H1 (cell line): ENCODE measurements at regions not wholly inside any gene's neighbourhood (a gene's known extent, or its start where the extent isn't known, plus 50 kb on each side); places are given as distances from the start of the nearest gene placed in this dataset.

ENCODE experiments used
- HDAC2 ChIP-seq, 2 experiments: fragments of 300-600 bp in 1 of 2; sonication (generic) in 1 of 2; IDR thresholded peaks; 2 replicates each; pipeline ENCODE4 v1.6.1; 2011 to 2012; ENCODE audit warnings: low read depth in 2 of 2, low read length in 2 of 2, mild to moderate bottlenecking in 2 of 2, moderate library complexity in 2 of 2, borderline replicate concordance in 1 of 2, inconsistent platforms in 1 of 2
- POLR2A ChIP-seq, 2 experiments: IDR thresholded peaks; 1 replicate in 1 of 2; 2 replicates in 1 of 2; pipeline ENCODE4 v1.6.1; 2011; ENCODE audit warnings: low read depth in 2 of 2, low read length in 2 of 2, mild to moderate bottlenecking in 2 of 2; ENCODE audit errors: control extremely low read depth in 1 of 2
- SP1 ChIP-seq: IDR thresholded peaks from 2 replicates; pipeline ENCODE4 v1.6.1; 2011; ENCODE audit warnings: low read depth, low read length
- SUZ12 ChIP-seq: fragments of 200-600 bp; sonication (generic); IDR thresholded peaks from 2 replicates; pipeline ENCODE4 v1.6.1; 2012; ENCODE audit warnings: mild to moderate bottlenecking, inconsistent platforms, low read length, moderate library complexity, mixed read lengths
- TF ChIP-seq, protein P1 (sequence below): IDR thresholded peaks from 2 replicates; pipeline ENCODE4 v1.6.1; 2011; ENCODE audit warnings: low read depth, mild to moderate bottlenecking, low read length; ENCODE audit not compliant: insufficient read depth
- TF ChIP-seq, protein P2 (sequence below), 3 experiments: IDR thresholded peaks; 1 replicate in 2 of 3; 2 replicates in 1 of 3; pipeline versions ENCODE4 v1.5.1 to v1.6.1; 2011; ENCODE audit warnings: low read length in 3 of 3, mild to moderate bottlenecking in 3 of 3, inconsistent platforms in 2 of 3, low read depth in 1 of 3, moderate library complexity in 1 of 3; ENCODE audit not compliant: insufficient read depth in 1 of 3; ENCODE audit errors: control extremely low read depth in 1 of 3
- TF ChIP-seq, protein P3 (sequence below): IDR thresholded peaks from 2 replicates; pipeline ENCODE4 v1.6.1; 2012; ENCODE audit warnings: low read length, inconsistent platforms

DNA sequence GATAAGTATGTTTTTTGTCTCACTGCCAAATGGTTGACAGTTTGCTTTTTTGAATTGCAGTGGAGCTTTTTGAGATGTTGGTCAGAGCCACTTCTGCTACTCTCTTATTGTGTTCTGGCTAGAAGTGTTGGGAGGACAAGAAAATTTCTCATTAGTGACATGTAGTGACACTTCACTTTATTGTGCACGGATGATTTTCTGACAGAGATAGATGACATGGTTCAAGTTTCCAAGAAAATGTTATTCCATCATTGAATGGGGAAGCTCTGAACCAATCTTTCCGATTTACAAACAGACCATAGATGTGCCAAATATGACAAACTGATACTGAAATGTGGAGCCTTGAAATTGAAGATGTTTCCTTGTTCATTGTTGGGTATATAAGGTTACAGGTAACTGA lies 558.9 kb upstream of the WWC1 start:
- TF ChIP-seq HDAC2 (IDR thresholded peaks at IDR 0.05; ENCODE audit: borderline replicate concordance in 1 of 2, low read depth in 2 of 2, low read length in 2 of 2): no peak
- TF ChIP-seq SP1: no peak
- TF ChIP-seq, protein P1, sequence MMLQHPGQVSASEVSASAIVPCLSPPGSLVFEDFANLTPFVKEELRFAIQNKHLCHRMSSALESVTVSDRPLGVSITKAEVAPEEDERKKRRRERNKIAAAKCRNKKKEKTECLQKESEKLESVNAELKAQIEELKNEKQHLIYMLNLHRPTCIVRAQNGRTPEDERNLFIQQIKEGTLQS: no peak
- TF ChIP-seq, protein P2, sequence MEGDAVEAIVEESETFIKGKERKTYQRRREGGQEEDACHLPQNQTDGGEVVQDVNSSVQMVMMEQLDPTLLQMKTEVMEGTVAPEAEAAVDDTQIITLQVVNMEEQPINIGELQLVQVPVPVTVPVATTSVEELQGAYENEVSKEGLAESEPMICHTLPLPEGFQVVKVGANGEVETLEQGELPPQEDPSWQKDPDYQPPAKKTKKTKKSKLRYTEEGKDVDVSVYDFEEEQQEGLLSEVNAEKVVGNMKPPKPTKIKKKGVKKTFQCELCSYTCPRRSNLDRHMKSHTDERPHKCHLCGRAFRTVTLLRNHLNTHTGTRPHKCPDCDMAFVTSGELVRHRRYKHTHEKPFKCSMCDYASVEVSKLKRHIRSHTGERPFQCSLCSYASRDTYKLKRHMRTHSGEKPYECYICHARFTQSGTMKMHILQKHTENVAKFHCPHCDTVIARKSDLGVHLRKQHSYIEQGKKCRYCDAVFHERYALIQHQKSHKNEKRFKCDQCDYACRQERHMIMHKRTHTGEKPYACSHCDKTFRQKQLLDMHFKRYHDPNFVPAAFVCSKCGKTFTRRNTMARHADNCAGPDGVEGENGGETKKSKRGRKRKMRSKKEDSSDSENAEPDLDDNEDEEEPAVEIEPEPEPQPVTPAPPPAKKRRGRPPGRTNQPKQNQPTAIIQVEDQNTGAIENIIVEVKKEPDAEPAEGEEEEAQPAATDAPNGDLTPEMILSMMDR (IDR thresholded peaks at IDR 0.05; ENCODE audit: control extremely low read depth in 1 of 3, insufficient read depth in 1 of 3, low read depth in 1 of 3, low read length in 3 of 3): no peak
- TF ChIP-seq POLR2A (IDR thresholded peaks at IDR 0.05; ENCODE audit: control extremely low read depth in 1 of 2, low read depth in 2 of 2, low read length in 2 of 2): no peak
- TF ChIP-seq, protein P3, sequence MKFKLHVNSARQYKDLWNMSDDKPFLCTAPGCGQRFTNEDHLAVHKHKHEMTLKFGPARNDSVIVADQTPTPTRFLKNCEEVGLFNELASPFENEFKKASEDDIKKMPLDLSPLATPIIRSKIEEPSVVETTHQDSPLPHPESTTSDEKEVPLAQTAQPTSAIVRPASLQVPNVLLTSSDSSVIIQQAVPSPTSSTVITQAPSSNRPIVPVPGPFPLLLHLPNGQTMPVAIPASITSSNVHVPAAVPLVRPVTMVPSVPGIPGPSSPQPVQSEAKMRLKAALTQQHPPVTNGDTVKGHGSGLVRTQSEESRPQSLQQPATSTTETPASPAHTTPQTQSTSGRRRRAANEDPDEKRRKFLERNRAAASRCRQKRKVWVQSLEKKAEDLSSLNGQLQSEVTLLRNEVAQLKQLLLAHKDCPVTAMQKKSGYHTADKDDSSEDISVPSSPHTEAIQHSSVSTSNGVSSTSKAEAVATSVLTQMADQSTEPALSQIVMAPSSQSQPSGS: no peak
- no peak for TF ChIP-seq SUZ12
